ENCODE measurements at regions not wholly inside any gene's neighbourhood (a gene's known extent, or its start where the extent isn't known, plus 50 kb on each side); places are given as distances from the start of the nearest gene placed in this dataset.
A peak's percentile ranks its signal among the peaks of the same experiment; 100 is the strongest.

- TF ChIP-seq CTCF (conservative IDR thresholded peaks at IDR 0.05; ENCODE audit: low read depth), result peak; percentile 48
- ChIA-PET CTCF (interaction anchor here (0.5 to 1.0 kb wide), 9 partner anchors 13 to 878 kb away, joined by 3 to 5 read pairs (median 3); no protein-coding TSS in a partner anchor), POLR2A (ENCODE audit: low non-redundant PET) (no interaction called here)
- no peak overlapping the region for H3K27ac ChIP-seq
- DNase-seq (ENCODE audit: low spot score), result peak; percentile 74
Observed at GRCh38 chr1:214123061-214123784, 135.4 kb downstream of the PROX1 start.

GRCh38 chr1:214124281-214124805 lies 136.6 kb downstream of the PROX1 start:
- no peak for TF ChIP-seq CTCF (conservative IDR thresholded peaks at IDR 0.05; ENCODE audit: low read depth)
- ChIA-PET POLR2A (ENCODE audit: low non-redundant PET) (no interaction called here), CTCF (interaction anchor here (0.7 kb wide), 2 partner anchors 370 to 473 kb away, joined by 3 read pairs; no protein-coding TSS in a partner anchor)

GRCh38 chr1:214124915-214125314 lies 137.1 kb downstream of the PROX1 start:
- ChIA-PET POLR2A (ENCODE audit: low non-redundant PET) (no interaction called here), CTCF (interaction anchor here (0.7 kb wide), 1 partner anchor 474 kb away, joined by 3 read pairs; no protein-coding TSS in a partner anchor)
- no peak for DNase-seq (ENCODE audit: low spot score)
- no peak overlapping the region for H3K27ac ChIP-seq
- TF ChIP-seq CTCF (conservative IDR thresholded peaks at IDR 0.05; ENCODE audit: low read depth), result no peak

More at GRCh38 chr1:214124281-214124805, 136.6 kb downstream of the PROX1 start:
- DNase-seq (ENCODE audit: low spot score), result no peak
- no peak overlapping the region for H3K27ac ChIP-seq

- ChIA-PET CTCF (interaction anchor here (0.8 kb wide), 1 partner anchor 21 kb away, joined by 3 read pairs; no protein-coding TSS in a partner anchor), POLR2A (ENCODE audit: low non-redundant PET) (no interaction called here)
- H3K27ac ChIP-seq, result no peak overlapping the region
- DNase-seq (ENCODE audit: low spot score), result no peak
- TF ChIP-seq CTCF (conservative IDR thresholded peaks at IDR 0.05; ENCODE audit: low read depth), result no peak
Observed at GRCh38 chr1:214125819-214126218, 138.0 kb downstream of the PROX1 start.

- POLR2A ChIA-PET (ENCODE audit: low non-redundant PET), result no interaction called here
- no peak for TF ChIP-seq CTCF (conservative IDR thresholded peaks at IDR 0.05; ENCODE audit: low read depth)
- no peak for DNase-seq (ENCODE audit: low spot score)
- no peak overlapping the region for H3K27ac ChIP-seq
- CTCF ChIA-PET, result interaction anchor here (0.6 kb wide), 3 partner anchors 453 to 749 kb away, joined by 3 read pairs; no protein-coding TSS in a partner anchor
Observed at GRCh38 chr1:214126697-214127146, 138.9 kb downstream of the PROX1 start.

GRCh38 chr1:214127705-214128104 lies 139.9 kb downstream of the PROX1 start:
- DNase-seq (ENCODE audit: low spot score), result no peak
- ChIA-PET POLR2A (ENCODE audit: low non-redundant PET) (no interaction called here), CTCF (interaction anchor here (0.5 kb wide), 1 partner anchor 386 kb away, joined by 3 read pairs; no protein-coding TSS in a partner anchor)
- no peak overlapping the region for H3K27ac ChIP-seq
- no peak for TF ChIP-seq CTCF (conservative IDR thresholded peaks at IDR 0.05; ENCODE audit: low read depth)
